ENCODE measurements at regions not wholly inside any gene's neighbourhood (a gene's known extent, or its start where the extent isn't known, plus 50 kb on each side); places are given as distances from the start of the nearest gene placed in this dataset.
"Not testable (repeated sequence)": the region's sequence is repeated elsewhere in the genome, so short reads cannot be mapped to it uniquely, and the experiment has no call there.

GRCh38 chr9:95783426-95783975 lies 92.0 kb upstream of the ERCC6L2 start:
- FAIRE-seq: no peak

GRCh38 chr9:95780751-95781150 lies 94.7 kb upstream of the ERCC6L2 start:
- no peak for FAIRE-seq

GRCh38 chr9:95780121-95780520 lies 95.4 kb upstream of the ERCC6L2 start:
- FAIRE-seq: no peak

DNA sequence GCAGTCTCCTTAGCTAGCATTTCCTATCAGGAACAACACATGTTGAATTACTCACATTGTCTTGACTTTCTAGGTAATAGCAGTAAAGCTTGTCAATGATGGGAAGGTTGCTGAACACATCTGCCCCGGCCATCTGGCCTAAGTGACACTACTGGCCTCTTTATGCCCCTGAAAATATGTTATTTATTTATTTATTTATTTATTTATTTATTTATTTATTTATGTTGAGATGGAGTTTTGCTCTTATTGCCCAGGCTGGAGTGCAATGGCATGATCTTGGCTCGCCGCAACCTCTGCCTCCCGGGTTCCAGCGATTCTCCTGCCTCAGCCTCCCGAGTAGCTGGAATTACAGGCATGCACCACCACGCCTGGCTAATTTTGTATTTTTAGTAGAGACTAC lies 95.9 kb upstream of the ERCC6L2 start:
- not testable (repeated sequence) for FAIRE-seq

DNA sequence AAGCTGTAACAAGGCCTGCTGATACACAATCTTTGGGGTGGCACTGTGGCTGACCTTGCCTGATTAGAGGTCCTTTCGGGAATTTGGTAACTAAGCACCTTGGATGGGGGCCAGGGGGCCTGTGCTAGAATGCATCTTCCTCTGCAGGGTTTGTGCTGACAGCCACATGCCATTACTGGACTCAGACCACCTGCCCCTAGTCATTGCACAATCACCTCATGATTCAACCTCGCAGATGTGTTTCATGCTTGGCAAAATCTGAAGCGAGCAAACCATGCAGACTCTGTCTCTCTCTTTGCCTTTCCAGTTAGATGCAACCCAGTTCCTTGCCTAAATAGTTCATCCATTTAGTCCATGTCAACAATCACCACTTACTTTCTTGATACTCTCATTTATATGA lies 96.5 kb upstream of the ERCC6L2 start:
- no peak for FAIRE-seq

- FAIRE-seq: no peak
These were observed 98.4 kb upstream of the ERCC6L2 start for GRCh38 chr9:95777136-95777535.

- no peak for FAIRE-seq
These were observed 99.3 kb upstream of the ERCC6L2 start for GRCh38 chr9:95776176-95776575.

GRCh38 chr9:95775191-95775590 lies 100.3 kb upstream of the ERCC6L2 start:
- no peak for FAIRE-seq

- FAIRE-seq: no peak
These were observed 102.5 kb upstream of the ERCC6L2 start for GRCh38 chr9:95773053-95773418.

DNA sequence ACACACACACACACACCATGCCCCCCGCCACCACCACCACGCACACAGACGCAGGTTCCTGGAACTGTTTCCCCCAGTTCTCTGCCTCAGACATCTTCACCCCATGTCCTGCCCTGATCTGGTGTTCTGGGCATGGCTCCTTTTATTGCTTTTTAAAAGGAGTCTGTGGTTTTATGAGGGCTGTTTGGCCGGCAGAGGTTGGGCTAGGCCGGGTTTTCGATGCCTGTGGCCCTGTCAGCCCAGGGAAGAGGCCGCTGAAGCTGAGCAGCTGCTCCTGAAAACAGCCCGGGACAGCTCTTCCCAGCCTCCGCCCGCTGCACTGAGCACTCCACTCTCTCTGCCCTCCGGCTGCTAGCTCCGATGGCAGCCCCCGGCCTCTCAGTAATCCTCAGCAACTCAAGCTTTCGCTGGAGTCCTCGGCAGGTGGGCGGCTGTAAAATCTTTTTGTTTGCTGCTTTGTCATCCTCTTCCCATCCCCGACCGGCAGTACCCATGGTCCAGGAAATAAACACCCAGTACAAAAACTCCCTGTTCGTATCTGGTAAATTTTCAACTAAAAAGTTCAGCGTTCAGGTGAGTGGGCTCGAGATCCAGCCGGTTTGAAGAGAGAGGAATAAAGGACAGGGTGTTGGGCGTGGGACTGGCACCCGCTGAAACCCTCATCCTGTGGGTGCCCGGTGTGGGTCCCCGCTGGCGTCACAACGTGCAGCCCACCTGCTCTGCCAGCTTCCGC lies 103.0 kb upstream of the ERCC6L2 start:
- no peak for FAIRE-seq

- FAIRE-seq: no peak
These were observed 103.8 kb upstream of the ERCC6L2 start for GRCh38 chr9:95771556-95772246.

- FAIRE-seq: no peak
These were observed 104.8 kb upstream of the ERCC6L2 start for GRCh38 chr9:95770653-95771131.

GRCh38 chr9:95769909-95770433 lies 105.5 kb upstream of the ERCC6L2 start:
- FAIRE-seq: no peak

DNA sequence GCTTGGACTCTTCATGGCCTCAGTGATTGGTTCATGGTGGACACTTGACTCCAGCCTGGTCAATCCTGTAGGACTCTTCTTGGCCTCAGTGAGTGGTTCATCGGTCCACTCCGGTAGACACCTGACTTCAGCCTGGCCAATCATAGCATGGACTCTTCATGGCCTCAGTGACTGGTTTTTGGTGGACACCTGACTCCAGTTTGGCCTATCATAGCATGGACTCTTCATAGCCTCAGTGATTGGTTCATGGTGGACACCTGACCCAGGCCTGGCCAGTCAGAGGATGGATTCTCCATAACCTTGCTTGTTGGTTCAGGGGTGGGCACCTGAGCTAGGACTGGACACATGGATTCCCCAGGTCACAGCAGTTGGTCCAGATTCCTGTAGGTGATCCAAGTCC lies 106.0 kb upstream of the ERCC6L2 start:
- FAIRE-seq: no peak

DNA sequence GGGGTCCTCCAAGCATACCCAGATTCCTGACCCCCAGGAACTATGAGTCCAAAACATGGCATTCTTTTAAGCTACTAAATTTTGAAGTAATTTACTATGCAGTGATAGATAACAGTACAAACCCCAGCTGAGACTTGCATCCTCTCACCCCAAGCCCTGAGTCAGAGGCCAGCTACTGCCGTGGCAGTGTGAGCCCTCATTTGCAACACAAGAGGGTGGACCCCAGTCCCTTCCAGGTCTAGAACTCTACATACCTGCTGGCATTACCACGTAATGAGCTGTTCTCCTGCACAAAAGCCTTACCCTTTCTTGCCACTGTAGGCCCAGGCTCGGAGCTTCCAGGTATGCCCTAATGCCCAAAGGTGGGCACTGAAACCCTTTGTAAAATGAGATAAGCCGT lies 108.6 kb upstream of the ERCC6L2 start:
- no peak for FAIRE-seq

GRCh38 chr9:95764533-95765319 lies 110.8 kb upstream of the ERCC6L2 start:
- no peak for FAIRE-seq

DNA sequence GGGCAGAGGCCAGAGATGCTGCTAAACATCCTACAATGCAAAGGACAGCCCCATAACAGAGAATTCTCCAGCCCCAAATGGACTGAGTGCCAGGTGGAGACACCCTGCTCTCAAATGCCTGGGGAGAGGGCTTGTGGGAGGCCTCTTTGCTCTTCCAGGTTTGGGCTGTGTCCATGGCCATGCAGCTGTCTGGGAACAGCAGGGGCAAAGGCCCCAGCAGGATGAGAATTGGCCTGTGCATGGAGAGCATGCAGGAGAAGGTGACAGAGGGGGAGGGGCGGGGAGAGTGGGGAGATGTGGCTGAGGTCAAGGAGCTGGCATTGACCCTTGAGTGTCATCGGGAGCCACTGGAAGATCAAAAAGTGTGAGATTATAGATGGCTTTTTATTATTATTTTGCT lies 111.5 kb upstream of the ERCC6L2 start:
- no peak for FAIRE-seq

GRCh38 chr9:95763006-95763405 lies 112.5 kb upstream of the ERCC6L2 start:
- no peak for FAIRE-seq

GRCh38 chr9:95762322-95762721 lies 113.2 kb upstream of the ERCC6L2 start:
- no peak for FAIRE-seq

DNA sequence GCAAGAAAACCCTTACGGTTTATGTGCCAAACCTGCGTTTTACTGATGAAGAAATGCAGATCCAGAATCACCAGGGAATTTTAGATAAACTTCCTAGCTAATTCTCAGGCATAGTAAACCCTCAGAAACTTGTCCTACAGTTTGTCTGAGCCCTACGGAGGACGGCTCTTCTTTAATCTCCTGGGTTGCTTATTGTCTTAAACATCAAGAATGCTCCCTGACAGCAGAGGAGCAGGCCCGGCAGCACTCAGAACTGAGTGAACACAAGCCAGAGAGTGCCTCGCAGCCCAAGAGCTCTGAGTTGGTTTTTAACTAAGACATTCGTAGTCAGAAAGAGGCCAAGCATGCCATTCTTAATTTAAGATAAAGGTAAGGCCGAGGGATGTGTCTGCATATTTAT lies 114.7 kb upstream of the ERCC6L2 start:
- FAIRE-seq: no peak

- no peak for FAIRE-seq
These were observed 118.1 kb upstream of the ERCC6L2 start for GRCh38 chr9:95757439-95757838.

GRCh38 chr9:95756986-95757385 lies 118.5 kb upstream of the ERCC6L2 start:
- FAIRE-seq: no peak

- no peak for FAIRE-seq
These were observed 119.4 kb upstream of the ERCC6L2 start for GRCh38 chr9:95756101-95756500.

All from TTC549 (cell line).